SU-DHL-6 (cell line): ENCODE measurements at regions not wholly inside any gene's neighbourhood (a gene's known extent, or its start where the extent isn't known, plus 50 kb on each side); places are given as distances from the start of the nearest gene placed in this dataset.

ENCODE experiments used
- H2AFZ ChIP-seq: fragments of 200-600 bp; sonication (generic); 2 replicates; pipeline ENCODE4 v1.6.1; 2014; ENCODE audit warnings: low read depth, mild to moderate bottlenecking, moderate library complexity, mixed read lengths, antibody characterized with exemption, low read length; ENCODE audit not compliant: severe bottlenecking
- H3F3A ChIP-seq: fragments of 200-600 bp; shearing (Covaris generic); 2 replicates; pipeline ENCODE4 v1.6.0; 2016; ENCODE audit warnings: antibody characterized with exemption, mild to moderate bottlenecking; ENCODE audit not compliant: insufficient read depth
- H3K27ac ChIP-seq: fragments of 200-600 bp; sonication (generic); 2 replicates; pipeline ENCODE4 v1.5.1; 2016; ENCODE audit warnings: low read depth, mild to moderate bottlenecking, low read length, moderate library complexity, mixed read lengths
- H3K27me3 ChIP-seq: fragments of 200-600 bp; sonication (generic), shearing (Covaris generic); 2 replicates; pipeline ENCODE4 v1.6.0; 2014; ENCODE audit warnings: mild to moderate bottlenecking, low read length
- H3K36me3 ChIP-seq: fragments of 200-600 bp; sonication (generic); 2 replicates; pipeline ENCODE4 v1.6.1; 2014; ENCODE audit warnings: mild to moderate bottlenecking, low read length, mixed read lengths
- H3K4me2 ChIP-seq: fragments of 300-600, 200-600 bp; shearing (Covaris generic), sonication (generic); 2 replicates; pipeline ENCODE4 v1.6.0; 2014; ENCODE audit warnings: low read length, low read depth, mild to moderate bottlenecking; ENCODE audit not compliant: poor library complexity, severe bottlenecking
- H3K4me3 ChIP-seq: fragments of 200-600 bp; sonication (generic); 2 replicates; pipeline ENCODE4 v1.5.1; 2014; ENCODE audit warnings: antibody characterized with exemption, low read length, mild to moderate bottlenecking, mixed read lengths; ENCODE audit not compliant: insufficient read depth, poor library complexity, severe bottlenecking
- H3K79me2 ChIP-seq: fragments of 200-600 bp; sonication (generic); 2 replicates; pipeline ENCODE4 v1.6.1; 2014; ENCODE audit warnings: mild to moderate bottlenecking, low read length, moderate library complexity; ENCODE audit not compliant: insufficient read depth
- H3K9ac ChIP-seq: fragments of 200-600 bp; sonication (generic); 2 replicates; pipeline ENCODE4 v1.7.0; 2014; ENCODE audit warnings: mild to moderate bottlenecking, low read length
- H3K9me2 ChIP-seq: fragments of 200-600 bp; sonication (generic); replicated peaks from 2 replicates; pipeline ENCODE4 v1.6.1; 2014; ENCODE audit warnings: low read length; ENCODE audit not compliant: insufficient read depth
- H3K9me3 ChIP-seq: fragments of 200-600 bp; sonication (generic); 2 replicates; pipeline ENCODE4 v1.6.1; 2014; ENCODE audit warnings: low read length, mixed read lengths; ENCODE audit not compliant: insufficient read depth
- H4K20me1 ChIP-seq: fragments of 200-600 bp; sonication (generic); 2 replicates; pipeline ENCODE4 v1.6.1; 2014; ENCODE audit warnings: low read depth, mild to moderate bottlenecking, antibody characterized with exemption, low read length, moderate library complexity, mixed read lengths
- EZH2phosphoT487 ChIP-seq: fragments of 200-600 bp; sonication (generic), shearing (Covaris generic); conservative IDR thresholded peaks from 2 replicates; pipeline ENCODE4 v1.6.1; 2018; ENCODE audit warnings: mild to moderate bottlenecking, antibody characterized with exemption, low read length, moderate library complexity, mixed read lengths
- TF ChIP-seq, protein P1 (sequence below): fragments of 200-600 bp; sonication (generic); IDR thresholded peaks from one replicate; pipeline ENCODE4 v1.5.1; 2017; ENCODE audit warnings: antibody characterized with exemption, mild to moderate bottlenecking, low read length, moderate library complexity; ENCODE audit not compliant: insufficient read depth, poor library complexity, severe bottlenecking

DNA sequence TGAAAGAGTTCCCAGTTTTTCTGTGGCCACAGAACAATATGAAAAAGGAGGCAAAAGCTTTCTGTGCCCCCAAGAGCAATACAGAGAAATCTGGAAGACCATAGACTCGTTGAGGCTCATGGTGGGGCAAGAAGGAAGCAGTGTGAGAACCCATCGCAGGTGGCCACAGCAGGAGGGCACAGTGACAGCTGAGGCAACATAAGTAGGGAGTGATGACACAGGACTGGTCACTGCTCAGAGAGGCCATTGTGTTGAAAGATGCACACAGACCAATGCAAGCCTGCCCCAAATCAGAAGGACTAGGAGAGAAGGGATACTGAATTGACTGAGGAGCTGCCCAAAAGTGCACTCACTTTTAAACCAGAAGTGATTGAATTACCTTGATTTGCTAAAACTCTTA lies 483.6 kb downstream of the EPHA4 start:
- H3K27me3 ChIP-seq: no peaks in the 10 kb centered on the region
- no peak for TF ChIP-seq EZH2phosphoT487
- TF ChIP-seq, protein P1, sequence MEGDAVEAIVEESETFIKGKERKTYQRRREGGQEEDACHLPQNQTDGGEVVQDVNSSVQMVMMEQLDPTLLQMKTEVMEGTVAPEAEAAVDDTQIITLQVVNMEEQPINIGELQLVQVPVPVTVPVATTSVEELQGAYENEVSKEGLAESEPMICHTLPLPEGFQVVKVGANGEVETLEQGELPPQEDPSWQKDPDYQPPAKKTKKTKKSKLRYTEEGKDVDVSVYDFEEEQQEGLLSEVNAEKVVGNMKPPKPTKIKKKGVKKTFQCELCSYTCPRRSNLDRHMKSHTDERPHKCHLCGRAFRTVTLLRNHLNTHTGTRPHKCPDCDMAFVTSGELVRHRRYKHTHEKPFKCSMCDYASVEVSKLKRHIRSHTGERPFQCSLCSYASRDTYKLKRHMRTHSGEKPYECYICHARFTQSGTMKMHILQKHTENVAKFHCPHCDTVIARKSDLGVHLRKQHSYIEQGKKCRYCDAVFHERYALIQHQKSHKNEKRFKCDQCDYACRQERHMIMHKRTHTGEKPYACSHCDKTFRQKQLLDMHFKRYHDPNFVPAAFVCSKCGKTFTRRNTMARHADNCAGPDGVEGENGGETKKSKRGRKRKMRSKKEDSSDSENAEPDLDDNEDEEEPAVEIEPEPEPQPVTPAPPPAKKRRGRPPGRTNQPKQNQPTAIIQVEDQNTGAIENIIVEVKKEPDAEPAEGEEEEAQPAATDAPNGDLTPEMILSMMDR: no peak
- H3F3A ChIP-seq: no peaks in the 10 kb centered on the region
- H3K79me2 ChIP-seq: no peaks in the 10 kb centered on the region
- H3K4me3 ChIP-seq: no peak overlapping the region
- H3K4me2 ChIP-seq: no peak overlapping the region
- no peak overlapping the region for H2AFZ ChIP-seq
- no peaks in the 10 kb centered on the region for H3K9me2 ChIP-seq
- H3K9ac ChIP-seq: no peak overlapping the region
- no peaks in the 10 kb centered on the region for H3K36me3 ChIP-seq
- H3K9me3 ChIP-seq: no peaks in the 10 kb centered on the region
- no peaks in the 10 kb centered on the region for H4K20me1 ChIP-seq
- H3K27ac ChIP-seq: no peak overlapping the region

DNA sequence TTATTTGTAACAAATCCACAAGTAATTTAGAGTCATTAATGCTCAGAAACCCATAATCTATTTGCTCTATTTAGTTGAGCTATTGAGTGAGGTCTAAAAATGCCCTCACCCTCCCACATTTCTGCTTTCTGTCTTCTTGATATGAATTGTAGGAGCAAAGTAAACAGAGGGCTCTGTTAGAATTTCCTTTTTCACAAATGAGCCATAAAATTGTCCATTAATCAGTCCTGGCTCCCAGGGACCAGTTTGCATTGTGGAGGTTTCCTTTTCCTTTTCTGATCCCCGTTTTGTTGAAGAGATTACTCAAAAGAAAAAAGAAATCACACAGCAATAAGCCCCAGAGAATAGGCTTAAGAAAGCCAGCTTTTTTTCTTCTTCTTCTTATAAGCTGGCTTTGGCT lies 476.7 kb downstream of the EPHA4 start:
- H3K27me3 ChIP-seq: no peaks in the 10 kb centered on the region
- H2AFZ ChIP-seq: no peak overlapping the region
- no peak overlapping the region for H3K4me3 ChIP-seq
- no peaks in the 10 kb centered on the region for H3K79me2 ChIP-seq
- no peak overlapping the region for H3K9ac ChIP-seq
- no peaks in the 10 kb centered on the region for H3F3A ChIP-seq
- H4K20me1 ChIP-seq: no peaks in the 10 kb centered on the region
- no peaks in the 10 kb centered on the region for H3K9me2 ChIP-seq
- no peak overlapping the region for H3K4me2 ChIP-seq
- no peak for TF ChIP-seq EZH2phosphoT487
- TF ChIP-seq, protein P1: no peak
- H3K36me3 ChIP-seq: no peaks in the 10 kb centered on the region
- no peak overlapping the region for H3K27ac ChIP-seq
- H3K9me3 ChIP-seq: no peaks in the 10 kb centered on the region

DNA sequence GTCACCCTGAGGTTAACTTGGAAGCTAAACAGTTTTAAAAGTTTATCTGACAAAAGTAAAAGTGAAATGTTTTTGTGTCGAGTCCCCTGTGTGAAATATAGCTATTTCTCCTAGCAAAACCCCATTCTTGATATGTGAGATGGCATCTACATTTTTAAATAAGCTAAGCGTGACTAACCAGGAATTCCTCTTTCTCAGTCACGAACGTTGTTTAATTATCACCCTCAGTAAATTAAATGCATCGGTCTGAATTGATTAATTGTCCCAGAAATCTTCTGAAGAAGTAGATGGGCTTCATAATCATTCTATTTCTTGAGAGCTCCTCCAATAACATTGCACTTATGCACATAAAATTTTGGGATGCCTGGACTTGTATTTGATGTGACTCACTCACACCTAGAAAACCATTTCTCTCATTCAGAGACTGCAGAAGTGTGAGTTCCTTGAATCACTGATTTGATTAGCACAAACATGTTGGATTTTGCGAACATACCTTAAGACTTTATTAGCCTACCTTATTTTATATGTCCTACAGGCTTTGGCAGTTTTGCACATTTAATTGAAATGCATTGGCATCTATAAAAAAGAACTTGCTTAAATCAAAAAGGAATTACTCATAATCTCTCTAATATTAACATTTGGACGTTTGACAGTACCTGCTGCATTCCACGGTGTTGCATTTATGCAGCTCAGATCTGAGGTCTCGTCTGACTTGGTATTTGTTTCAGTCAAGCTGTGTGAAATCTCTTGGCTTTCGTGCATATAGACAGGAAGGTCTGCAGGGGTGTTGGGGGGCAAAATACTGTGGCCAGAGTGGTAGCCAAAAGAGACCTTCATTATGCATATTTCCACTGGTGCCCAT lies 475.2 kb downstream of the EPHA4 start:
- no peaks in the 10 kb centered on the region for H3K9me2 ChIP-seq
- H3K79me2 ChIP-seq: no peaks in the 10 kb centered on the region
- no peak overlapping the region for H3K4me3 ChIP-seq
- H3K27me3 ChIP-seq: no peaks in the 10 kb centered on the region
- no peak for TF ChIP-seq EZH2phosphoT487
- TF ChIP-seq, protein P1: no peak
- no peak overlapping the region for H3K27ac ChIP-seq
- no peaks in the 10 kb centered on the region for H3F3A ChIP-seq
- no peaks in the 10 kb centered on the region for H4K20me1 ChIP-seq
- H3K36me3 ChIP-seq: no peaks in the 10 kb centered on the region
- H3K4me2 ChIP-seq: no peak overlapping the region
- no peaks in the 10 kb centered on the region for H3K9me3 ChIP-seq
- no peak overlapping the region for H3K9ac ChIP-seq
- no peak overlapping the region for H2AFZ ChIP-seq
